Stimulated activated CD4-positive, alpha-beta T cell treated with anti-CD3 and anti-CD28 coated beads, Interleukin-15, amount 100 ng/mL, for 24 hours (primary cell): ENCODE measurements at regions not wholly inside any gene's neighbourhood (a gene's known extent, or its start where the extent isn't known, plus 50 kb on each side); places are given as distances from the start of the nearest gene placed in this dataset.
"Not testable (repeated sequence)": the region's sequence is repeated elsewhere in the genome, so short reads cannot be mapped to it uniquely, and the experiment has no call there.

Experiments used
- DNase-seq: peaks from one replicate; pipeline ENCODE4 v3.0.0-alpha.2; 2020

DNA sequence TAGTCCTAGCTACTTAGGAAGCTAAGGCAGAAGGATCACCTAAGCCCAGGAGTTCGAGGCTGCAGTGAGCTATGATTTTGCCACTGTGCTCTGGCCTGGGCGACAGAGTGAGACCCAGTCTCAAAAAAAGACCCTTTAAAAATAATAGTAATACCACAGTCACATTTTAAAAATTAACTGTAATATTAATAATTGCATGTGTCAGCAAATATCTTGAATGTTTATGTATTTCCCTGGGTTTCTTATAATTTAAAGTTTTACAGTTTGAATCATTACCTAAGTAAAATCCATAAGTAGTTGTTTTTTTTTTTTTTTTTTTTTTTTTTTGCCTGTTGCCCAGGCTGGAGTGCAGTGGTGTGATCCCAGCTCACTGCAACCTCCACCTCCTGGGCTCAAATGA lies 69.2 kb downstream of the LYZL2 start:
- no peak for DNase-seq

- no peak for DNase-seq
Observed at GRCh38 chr10:30559180-30559579, 70.4 kb downstream of the LYZL2 start.

- DNase-seq = no peak
Observed at GRCh38 chr10:30558411-30558810, 71.1 kb downstream of the LYZL2 start.

GRCh38 chr10:30557884-30558283 lies 71.7 kb downstream of the LYZL2 start:
- DNase-seq = no peak

GRCh38 chr10:30556189-30556588 lies 73.4 kb downstream of the LYZL2 start:
- DNase-seq = no peak

- DNase-seq = no peak
Observed at GRCh38 chr10:30555465-30555864, 74.1 kb downstream of the LYZL2 start.

DNA sequence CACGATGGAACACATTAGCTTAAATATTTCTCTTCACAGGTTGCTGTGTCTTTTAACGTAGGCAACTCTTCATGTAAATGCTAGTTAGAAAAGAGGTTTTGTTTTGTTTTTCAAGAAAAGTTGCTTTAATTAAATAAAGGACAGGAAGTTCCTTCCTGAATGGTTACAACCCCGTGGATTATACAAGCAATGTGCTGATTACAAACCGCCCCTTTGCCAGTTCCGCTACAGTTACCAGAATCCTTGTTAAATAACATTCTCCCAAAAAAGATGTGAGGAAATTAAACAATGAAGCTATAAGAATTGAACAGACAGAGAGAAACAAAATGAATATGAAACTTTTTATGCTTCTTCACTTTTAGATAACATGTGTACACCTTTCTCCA lies 75.1 kb downstream of the LYZL2 start:
- no peak for DNase-seq

GRCh38 chr10:30553626-30554439 lies 75.7 kb downstream of the LYZL2 start:
- no peak for DNase-seq

GRCh38 chr10:30553018-30553625 lies 76.4 kb downstream of the LYZL2 start:
- DNase-seq = no peak

- DNase-seq = no peak
Observed at GRCh38 chr10:30550967-30551815, 78.4 kb downstream of the LYZL2 start.

- DNase-seq = not testable (repeated sequence)
Observed at GRCh38 chr10:30549134-30549687, 80.3 kb downstream of the LYZL2 start.

- no peak for DNase-seq
Observed at GRCh38 chr10:30546511-30546910, 83.0 kb downstream of the LYZL2 start.

DNA sequence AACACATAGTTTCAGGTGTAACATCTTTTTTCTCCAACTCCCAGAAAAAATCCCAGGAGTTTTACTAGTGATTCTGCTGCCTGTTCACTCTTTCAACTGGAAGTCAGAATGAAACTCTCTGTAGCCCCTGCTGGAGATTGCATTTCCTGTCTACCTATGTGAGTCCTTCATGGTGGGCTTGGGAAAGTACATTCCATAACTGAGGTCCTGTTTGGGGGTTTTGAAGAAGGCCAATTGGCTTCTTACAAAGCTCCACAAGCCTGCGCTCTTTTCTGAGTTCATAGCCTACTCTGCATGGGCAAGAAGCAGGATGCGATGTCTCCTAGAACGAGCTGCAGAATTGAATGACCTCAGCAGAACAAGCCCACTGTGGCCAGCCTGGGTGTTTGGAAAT lies 86.7 kb downstream of the LYZL2 start:
- no peak for DNase-seq

- no peak for DNase-seq
Observed at GRCh38 chr10:30542001-30542894, 87.3 kb downstream of the LYZL2 start.

- DNase-seq = no peak
Observed at GRCh38 chr10:30540276-30540675, 89.3 kb downstream of the LYZL2 start.

DNA sequence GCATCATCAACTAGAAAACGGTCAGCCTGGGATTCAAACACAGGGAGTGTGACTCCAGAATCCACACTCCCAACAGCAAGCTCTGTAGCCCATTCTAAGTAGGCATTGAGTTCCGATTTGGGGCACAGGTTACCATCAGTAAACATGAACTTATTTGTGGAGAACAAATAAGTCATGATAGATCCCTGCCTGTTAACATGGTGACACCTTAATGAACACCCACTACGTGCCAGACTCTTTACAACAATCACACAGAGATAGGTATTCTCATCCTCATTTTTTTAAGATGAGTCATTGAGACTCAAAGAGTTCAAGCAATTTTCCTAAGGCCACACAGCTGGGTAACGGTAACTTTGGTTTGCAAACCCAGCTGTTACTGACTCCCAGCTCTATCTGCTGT lies 91.5 kb downstream of the LYZL2 start:
- DNase-seq = no peak

GRCh38 chr10:30537586-30537985 lies 92.0 kb downstream of the LYZL2 start:
- no peak for DNase-seq

DNA sequence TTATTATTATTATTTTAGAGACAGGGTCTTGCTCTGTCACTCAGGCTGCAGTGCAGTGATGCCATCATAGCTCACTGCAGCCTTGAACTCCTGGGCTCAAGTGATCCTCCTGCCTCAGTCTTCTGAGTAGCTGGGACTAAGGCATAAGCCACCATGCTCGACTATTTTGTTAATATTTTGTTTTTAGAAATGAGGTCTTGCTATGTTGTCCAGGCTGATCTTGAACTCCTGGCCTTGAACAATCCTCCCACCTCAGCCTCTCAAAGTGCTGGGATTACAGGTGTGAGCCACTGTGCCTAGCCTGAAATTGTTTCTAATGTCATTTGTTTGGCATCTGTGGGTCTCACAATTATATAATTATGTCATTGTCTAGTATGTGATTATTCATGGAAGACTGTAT lies 92.4 kb downstream of the LYZL2 start:
- not testable (repeated sequence) for DNase-seq

DNA sequence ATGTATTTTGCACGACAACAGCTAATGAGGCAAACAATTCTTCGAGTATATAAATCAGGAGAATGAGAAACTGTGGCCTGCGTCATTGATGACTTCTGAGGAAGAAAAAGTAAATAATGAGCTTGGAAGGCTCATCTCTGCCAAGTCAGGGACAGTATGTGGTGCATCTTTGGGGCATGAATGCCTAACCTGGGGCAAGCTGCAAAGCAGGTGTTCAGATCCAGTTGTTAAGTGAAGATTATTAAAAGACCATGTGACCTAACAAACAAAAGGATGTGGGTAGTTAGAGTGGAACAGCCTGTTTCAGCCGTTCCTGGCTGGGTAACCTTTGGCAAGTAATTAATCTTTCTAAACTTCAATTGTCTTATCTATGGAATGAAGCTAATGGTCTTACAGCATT lies 93.0 kb downstream of the LYZL2 start:
- DNase-seq = no peak

- DNase-seq = no peak
Observed at GRCh38 chr10:30535677-30536076, 93.9 kb downstream of the LYZL2 start.

- DNase-seq = peak; percentile 78
Observed at GRCh38 chr10:30534465-30535144, 94.9 kb downstream of the LYZL2 start.
